ENCODE measurements at regions not wholly inside any gene's neighbourhood (a gene's known extent, or its start where the extent isn't known, plus 50 kb on each side); places are given as distances from the start of the nearest gene placed in this dataset.

GRCh38 chr5:143734456-143734780 lies 77.5 kb upstream of the HMHB1 start:
- intact Hi-C loops (cut with DNase I), result no loop called here
- TF ChIP-seq CTCF (IDR thresholded peaks at IDR 0.05; ENCODE audit: borderline replicate concordance, extremely low read depth, insufficient read depth), result no peak
- H3K4me3 ChIP-seq (ENCODE audit: low read length in 3 of 3), result no peak overlapping the region
- H3K36me3 ChIP-seq (ENCODE audit: control insufficient read depth in 2 of 3, insufficient read depth in 3 of 3, low read length in 3 of 3), result no peaks in the 10 kb centered on the region
- no peak overlapping the region for H3K9ac ChIP-seq (ENCODE audit: low read length in 3 of 3)
- DNase-seq (no peak), FAIRE-seq (no peak)
- H3K27ac ChIP-seq (ENCODE audit: low read depth in 2 of 2, low read length in 2 of 2), result no peak overlapping the region
- no peaks in the 10 kb centered on the region for H3K4me1 ChIP-seq (ENCODE audit: control insufficient read depth in 2 of 3, insufficient read depth in 2 of 3, low read depth in 1 of 3, low read length in 3 of 3)
- no peaks in the 10 kb centered on the region for H3K27me3 ChIP-seq (ENCODE audit: control insufficient read depth, insufficient read depth, low read length)
- no peaks in the 10 kb centered on the region for H3K9me3 ChIP-seq (ENCODE audit: control insufficient read depth in 2 of 3, insufficient read depth in 1 of 3, low read length in 3 of 3)

- DNase-seq (no peak), FAIRE-seq (no peak)
- TF ChIP-seq CTCF (IDR thresholded peaks at IDR 0.05; ENCODE audit: borderline replicate concordance, extremely low read depth, insufficient read depth), result no peak
- H3K27me3 ChIP-seq (ENCODE audit: control insufficient read depth, insufficient read depth, low read length), result no peaks in the 10 kb centered on the region
- no peak overlapping the region for H3K4me3 ChIP-seq (ENCODE audit: low read length in 3 of 3)
- intact Hi-C loops (cut with DNase I), result no loop called here
- H3K9ac ChIP-seq (ENCODE audit: low read length in 3 of 3), result no peak overlapping the region
- H3K36me3 ChIP-seq (ENCODE audit: control insufficient read depth in 2 of 3, insufficient read depth in 3 of 3, low read length in 3 of 3), result no peaks in the 10 kb centered on the region
- no peaks in the 10 kb centered on the region for H3K9me3 ChIP-seq (ENCODE audit: control insufficient read depth in 2 of 3, insufficient read depth in 1 of 3, low read length in 3 of 3)
- H3K4me1 ChIP-seq (ENCODE audit: control insufficient read depth in 2 of 3, insufficient read depth in 2 of 3, low read depth in 1 of 3, low read length in 3 of 3), result no peaks in the 10 kb centered on the region
- no peak overlapping the region for H3K27ac ChIP-seq (ENCODE audit: low read depth in 2 of 2, low read length in 2 of 2)
Observed at GRCh38 chr5:143733665-143734455, 78.1 kb upstream of the HMHB1 start.

- H3K36me3 ChIP-seq (ENCODE audit: control insufficient read depth in 2 of 3, insufficient read depth in 3 of 3, low read length in 3 of 3), result no peaks in the 10 kb centered on the region
- H3K4me3 ChIP-seq (ENCODE audit: low read length in 3 of 3), result no peak overlapping the region
- H3K9me3 ChIP-seq (ENCODE audit: control insufficient read depth in 2 of 3, insufficient read depth in 1 of 3, low read length in 3 of 3), result no peaks in the 10 kb centered on the region
- FAIRE-seq (no peak), DNase-seq (no peak)
- intact Hi-C loops (cut with DNase I), result no loop called here
- H3K4me1 ChIP-seq (ENCODE audit: control insufficient read depth in 2 of 3, insufficient read depth in 2 of 3, low read depth in 1 of 3, low read length in 3 of 3), result no peaks in the 10 kb centered on the region
- no peak overlapping the region for H3K9ac ChIP-seq (ENCODE audit: low read length in 3 of 3)
- TF ChIP-seq CTCF (IDR thresholded peaks at IDR 0.05; ENCODE audit: borderline replicate concordance, extremely low read depth, insufficient read depth), result no peak
- H3K27ac ChIP-seq (ENCODE audit: low read depth in 2 of 2, low read length in 2 of 2), result no peak overlapping the region
- no peaks in the 10 kb centered on the region for H3K27me3 ChIP-seq (ENCODE audit: control insufficient read depth, insufficient read depth, low read length)
Observed at GRCh38 chr5:143732402-143732801, 79.6 kb upstream of the HMHB1 start.

Measured in kidney (tissue), 13 donors.